NCI-H2196 (cell line): ENCODE measurements at regions not wholly inside any gene's neighbourhood (a gene's known extent, or its start where the extent isn't known, plus 50 kb on each side); places are given as distances from the start of the nearest gene placed in this dataset.

Experiments used
- DNase-seq: peaks from one replicate; lab custom pipeline; 2025; ENCODE audit not compliant: unreplicated experiment; lab: John Stamatoyannopoulos, UW

GRCh38 chr2:120453635-120453998, 107.7 kb downstream of the INHBB start:
- no peak for DNase-seq

GRCh38 chr2:120454654-120455385, 108.9 kb downstream of the INHBB start:
- DNase-seq, result no peak

GRCh38 chr2:120455390-120455789, 109.5 kb downstream of the INHBB start:
- no peak for DNase-seq

GRCh38 chr2:120456867-120457266, 110.9 kb downstream of the INHBB start:
- no peak for DNase-seq

GRCh38 chr2:120460511-120460910, 114.6 kb downstream of the INHBB start:
- DNase-seq, result no peak

- no peak for DNase-seq
Measured at GRCh38 chr2:120461092-120461491, 115.2 kb downstream of the INHBB start.

- DNase-seq, result no peak
Measured at GRCh38 chr2:120461546-120462537, 115.9 kb downstream of the INHBB start.

GRCh38 chr2:120463527-120463926, 117.6 kb downstream of the INHBB start:
- no peak for DNase-seq

GRCh38 chr2:120463996-120464395, 118.1 kb downstream of the INHBB start:
- DNase-seq, result no peak

- no peak for DNase-seq
Measured at GRCh38 chr2:120464448-120464931, 118.6 kb downstream of the INHBB start.

GRCh38 chr2:120465012-120465700, 119.2 kb downstream of the INHBB start:
- no peak for DNase-seq

- DNase-seq, result no peak
Measured at GRCh38 chr2:120465701-120465988, 119.7 kb downstream of the INHBB start.

GRCh38 chr2:120465989-120466703, 120.2 kb downstream of the INHBB start:
- no peak for DNase-seq

GRCh38 chr2:120466704-120467054, 120.7 kb downstream of the INHBB start:
- no peak for DNase-seq

GRCh38 chr2:120468136-120468535, 122.2 kb downstream of the INHBB start:
- no peak for DNase-seq

GRCh38 chr2:120469426-120469825, 123.5 kb downstream of the INHBB start:
- no peak for DNase-seq

GRCh38 chr2:120470041-120470965, 124.4 kb downstream of the INHBB start:
- DNase-seq, result peak; percentile 76

GRCh38 chr2:120471166-120471565, 125.2 kb downstream of the INHBB start:
- DNase-seq, result no peak

- no peak for DNase-seq
Measured at GRCh38 chr2:120472031-120472430, 126.1 kb downstream of the INHBB start.

GRCh38 chr2:120472891-120473309, 127.0 kb downstream of the INHBB start:
- no peak for DNase-seq
